HG03135 (cell line): ENCODE measurements at regions not wholly inside any gene's neighbourhood (a gene's known extent, or its start where the extent isn't known, plus 50 kb on each side); places are given as distances from the start of the nearest gene placed in this dataset.

Source experiments
- ATAC-seq: cut with Tn5 transposase; IDR thresholded peaks from one replicate; pipeline ENCODE4 v1.9.1; 2021; ENCODE audit warnings: mild to moderate bottlenecking, moderate library complexity; ENCODE audit not compliant: unreplicated experiment

DNA sequence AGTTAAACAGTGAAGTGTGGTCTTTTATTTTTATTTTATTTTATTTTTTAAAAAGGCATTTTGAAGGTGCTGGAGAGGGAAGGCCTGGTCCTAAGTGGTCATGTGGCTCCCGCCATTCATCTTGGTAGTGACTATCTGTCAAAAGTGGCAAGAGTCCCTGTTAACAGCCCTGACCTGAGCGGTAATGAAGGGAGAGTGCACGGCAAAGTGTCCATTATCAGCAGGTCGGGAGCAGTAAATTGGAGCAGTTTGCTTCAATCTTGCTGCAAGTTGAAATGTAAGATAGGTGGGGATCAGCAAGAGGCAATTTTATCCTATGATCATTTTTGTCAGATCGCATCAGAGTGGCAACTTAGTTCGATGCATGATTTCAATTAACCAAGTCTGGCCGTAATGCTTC lies 227.4 kb upstream of the SP4 start:
- no peak for ATAC-seq

DNA sequence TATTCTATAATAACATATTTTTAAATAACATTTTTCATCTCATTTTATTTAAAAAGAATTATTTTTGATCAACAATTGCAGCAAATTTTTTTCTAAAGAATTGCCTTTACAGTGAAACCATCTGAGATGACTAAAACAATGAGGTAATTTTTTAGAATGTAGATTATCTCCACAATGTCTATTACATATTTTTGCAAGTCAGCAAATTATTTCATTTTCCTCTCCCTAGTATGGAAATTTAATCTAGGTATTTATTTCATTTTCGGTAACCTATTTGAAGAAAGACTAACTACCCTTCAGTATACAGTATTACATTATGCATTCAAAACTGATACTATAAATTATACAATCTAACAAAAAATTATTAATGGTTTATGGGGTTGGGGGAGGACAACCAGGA lies 213.2 kb upstream of the SP4 start:
- no peak for ATAC-seq

DNA sequence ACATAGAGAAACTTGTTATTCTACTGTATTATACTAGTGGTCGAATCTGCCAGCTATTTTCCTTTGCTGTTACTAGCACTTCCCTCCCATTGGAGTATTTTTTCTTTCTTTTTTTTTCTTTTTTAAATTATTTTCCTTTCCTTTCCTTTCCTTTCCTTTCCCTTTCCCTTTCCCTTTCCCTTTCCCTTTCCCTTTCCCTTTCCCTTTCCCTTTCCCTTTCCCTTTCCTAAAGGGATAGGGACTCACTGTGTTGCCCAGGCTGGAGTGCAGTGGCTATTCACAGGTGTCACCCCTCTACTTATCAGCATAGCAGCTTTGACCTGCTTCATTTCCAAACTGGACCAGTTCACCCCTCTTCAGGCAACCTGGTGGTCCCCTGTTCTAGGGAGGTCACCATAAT lies 212.6 kb upstream of the SP4 start:
- ATAC-seq: no peak

DNA sequence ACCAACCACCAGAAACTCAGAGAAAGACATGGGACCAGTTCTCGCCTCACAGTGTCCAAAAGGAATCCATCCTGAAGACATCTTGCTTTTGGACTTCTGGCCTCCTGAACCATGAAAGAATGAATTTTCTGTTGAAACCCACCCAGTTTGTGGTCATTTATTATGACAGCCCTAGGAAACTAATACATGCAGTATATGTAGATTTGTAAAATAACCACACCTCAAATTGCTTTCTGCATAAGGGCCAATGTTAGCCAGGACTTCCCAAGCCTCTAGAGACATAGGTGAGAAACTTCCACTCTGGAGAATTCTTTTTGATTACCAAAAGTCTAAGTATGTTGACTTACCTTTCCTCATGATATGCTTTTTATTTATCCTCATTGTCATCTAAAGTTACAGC lies 210.5 kb upstream of the SP4 start:
- no peak for ATAC-seq

DNA sequence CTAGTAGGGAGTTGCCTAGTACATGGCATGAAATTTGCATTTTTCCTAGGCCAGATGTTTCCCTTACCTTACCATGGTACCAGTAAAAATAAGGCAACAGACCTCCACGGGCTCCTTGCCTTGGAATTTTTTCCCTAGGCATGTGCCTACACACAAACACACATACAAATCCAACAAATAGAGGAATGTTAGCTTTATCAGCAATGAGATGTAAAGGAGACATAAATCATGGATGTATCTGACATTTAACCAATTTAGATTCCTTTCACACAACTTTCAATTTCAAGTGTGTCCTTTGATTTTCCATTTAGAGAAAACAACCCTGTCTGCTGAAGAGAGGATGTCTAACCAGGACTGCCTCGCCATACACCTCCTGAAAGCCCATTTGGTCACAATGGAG lies 209.7 kb upstream of the SP4 start:
- ATAC-seq: no peak

DNA sequence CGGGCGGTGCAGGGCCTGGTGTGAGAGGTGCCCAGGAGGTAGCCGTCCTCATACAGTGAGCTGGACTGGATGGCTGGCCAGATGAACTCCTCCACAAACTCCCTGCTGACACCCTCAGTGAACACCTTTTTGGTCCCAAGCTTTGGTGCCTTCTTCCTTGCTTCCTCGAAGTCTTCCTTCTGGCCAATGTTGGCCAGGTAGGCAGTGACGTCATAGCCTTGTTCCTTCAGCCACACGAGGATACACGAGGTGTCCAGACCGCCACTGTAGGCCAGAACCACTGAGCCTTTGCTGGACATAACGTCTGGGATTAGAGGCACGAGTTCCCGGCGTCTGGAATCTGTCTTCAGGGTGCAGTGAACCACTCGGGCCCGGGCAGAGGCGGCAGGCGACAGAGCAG lies 206.8 kb upstream of the SP4 start:
- no peak for ATAC-seq

DNA sequence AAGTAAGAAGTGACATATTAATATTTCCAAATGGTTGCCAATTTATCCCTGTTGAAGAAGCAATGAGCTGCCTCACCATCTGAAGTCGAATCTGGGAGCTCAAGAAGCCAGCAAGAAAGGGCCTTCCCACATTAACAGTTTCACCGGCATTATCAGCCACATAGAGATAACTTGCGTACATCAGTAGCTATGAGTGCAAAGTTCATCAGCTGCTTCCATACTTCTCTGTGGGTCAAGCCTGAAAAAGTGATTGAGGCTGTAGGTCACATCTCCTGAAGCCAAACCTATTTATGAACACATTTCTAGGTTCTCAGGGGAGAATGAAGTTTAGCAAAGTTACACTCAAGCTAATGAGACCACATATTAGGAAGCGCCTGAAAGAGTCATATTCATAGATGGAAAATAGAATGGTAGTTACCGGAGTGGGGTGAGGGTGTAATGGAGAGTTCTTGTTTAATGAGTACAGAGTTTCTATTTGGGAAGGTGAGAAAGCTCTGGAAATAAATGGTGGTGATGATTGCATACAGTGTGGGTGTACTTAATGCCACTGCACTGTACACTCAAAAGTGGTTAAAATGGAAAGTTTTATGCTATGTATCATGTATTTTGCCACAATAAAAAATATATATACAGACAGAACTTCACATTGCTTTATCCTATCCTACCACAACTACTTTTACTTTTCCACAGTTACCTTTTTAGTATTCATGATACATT lies 189.3 kb upstream of the SP4 start:
- ATAC-seq: no peak

DNA sequence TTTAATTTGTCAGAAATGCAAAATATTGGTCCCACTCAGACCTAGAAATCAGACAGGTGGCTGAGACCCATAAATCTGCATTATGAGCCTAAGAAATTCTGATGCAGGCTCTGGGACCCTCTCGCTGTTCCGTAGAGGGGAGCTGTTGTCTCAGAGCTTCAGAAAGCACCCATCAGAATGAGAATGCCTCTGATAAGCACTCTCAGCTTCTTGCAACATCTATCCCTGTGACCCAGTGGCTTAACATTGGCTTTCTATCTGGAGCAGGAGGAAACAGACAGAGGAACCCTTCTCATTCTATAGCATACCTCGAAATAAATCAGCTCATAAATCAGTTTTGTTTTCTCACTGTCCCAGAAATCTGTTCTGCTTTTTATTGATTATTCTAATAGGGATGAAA lies 184.6 kb upstream of the SP4 start:
- no peak for ATAC-seq

DNA sequence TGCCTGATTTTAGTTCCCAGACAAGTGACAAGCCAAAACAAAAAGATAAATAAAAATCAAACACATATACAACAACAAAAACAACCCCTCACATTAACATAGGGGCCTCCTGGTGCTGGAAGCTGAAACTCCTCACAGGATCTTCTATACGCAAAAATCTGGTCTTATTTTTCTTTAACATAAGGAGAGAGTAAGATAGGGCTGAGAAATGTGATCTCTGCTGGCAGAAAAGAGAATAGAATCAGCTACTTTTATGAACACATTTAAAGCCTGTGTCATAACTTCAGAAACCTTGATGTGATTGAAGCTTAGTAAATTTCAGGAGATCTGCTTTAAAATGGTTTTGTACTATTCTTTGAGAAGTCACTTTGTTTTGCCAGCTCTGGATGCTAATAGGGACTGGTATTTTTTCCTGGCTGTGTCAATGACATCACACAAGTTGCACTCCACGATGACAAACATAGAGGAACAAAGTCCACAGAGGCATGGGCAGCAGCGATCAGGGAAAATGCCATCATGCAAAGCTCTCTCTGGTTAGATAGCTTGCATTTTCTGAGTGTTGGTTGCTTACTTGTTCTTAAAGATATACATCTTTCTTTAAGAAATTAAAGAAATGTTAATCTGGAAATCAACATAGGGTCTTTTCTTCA lies 176.6 kb upstream of the SP4 start:
- ATAC-seq: no peak

DNA sequence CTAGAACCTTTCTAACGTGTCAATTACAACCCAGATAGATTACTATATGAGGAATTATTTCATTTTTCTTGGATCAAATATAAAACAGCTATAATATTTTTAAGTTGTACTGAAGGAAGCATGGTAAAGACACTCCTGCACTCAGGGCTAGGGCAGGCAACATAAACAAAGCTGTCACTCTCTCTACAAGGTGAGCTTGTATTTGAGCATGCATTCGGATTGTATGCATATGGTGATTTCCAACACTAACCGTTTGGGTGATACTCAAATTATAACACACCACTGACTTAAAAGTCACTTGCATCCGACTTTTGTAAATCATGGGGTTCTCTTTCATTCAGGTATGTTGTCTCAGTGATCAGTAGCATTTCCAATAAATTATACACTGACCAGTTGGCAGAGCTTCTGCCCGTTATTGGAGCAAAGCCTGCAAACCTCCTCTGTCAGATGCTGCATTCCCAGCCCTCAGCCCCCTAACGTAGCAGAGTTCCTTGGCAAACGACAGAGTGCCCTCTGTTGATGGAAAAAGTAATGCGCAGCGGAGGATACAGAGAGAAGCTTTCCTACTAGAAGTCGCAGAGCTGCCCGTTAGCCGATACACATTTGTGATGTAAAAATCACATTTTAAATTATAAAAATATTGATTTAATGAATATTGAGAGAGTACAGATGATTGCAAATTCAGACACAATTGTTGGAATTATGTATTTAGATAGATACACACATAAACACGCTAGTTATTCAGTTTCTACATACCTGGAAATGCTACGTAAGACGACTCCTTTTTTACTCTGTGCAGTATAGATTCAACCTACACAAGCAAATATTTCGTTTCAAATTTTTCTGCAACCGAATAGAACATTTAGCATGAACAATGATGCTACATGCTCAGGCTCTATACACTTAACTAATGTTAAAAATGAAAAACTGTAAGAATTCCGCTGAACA lies 173.9 kb upstream of the SP4 start:
- no peak for ATAC-seq

DNA sequence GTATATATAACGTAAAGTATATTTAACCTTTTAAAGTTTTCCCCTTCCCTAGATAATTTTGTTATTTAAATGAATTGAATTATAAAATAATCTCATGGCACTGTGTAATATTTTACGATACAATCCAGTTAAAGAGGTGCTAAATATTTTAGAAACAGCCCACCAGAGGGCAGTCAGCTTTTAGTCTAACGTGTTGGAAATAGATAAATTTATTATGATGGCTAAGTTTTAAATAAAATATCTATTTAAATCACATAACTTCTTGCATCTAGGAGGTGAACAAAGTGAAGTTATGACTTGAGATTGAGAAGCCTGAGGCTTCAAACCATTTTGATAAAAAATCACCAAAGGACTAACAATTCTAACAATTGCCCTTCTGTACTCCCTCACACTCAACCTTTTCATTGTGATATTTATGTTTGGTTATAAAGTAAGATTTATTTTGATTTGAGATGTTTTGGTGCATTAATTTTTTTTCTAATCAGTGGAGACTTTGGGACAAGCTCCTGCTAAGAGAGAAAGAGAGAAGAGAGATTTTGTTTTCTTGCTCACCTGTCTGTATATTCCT lies 171.5 kb upstream of the SP4 start:
- ATAC-seq: no peak

DNA sequence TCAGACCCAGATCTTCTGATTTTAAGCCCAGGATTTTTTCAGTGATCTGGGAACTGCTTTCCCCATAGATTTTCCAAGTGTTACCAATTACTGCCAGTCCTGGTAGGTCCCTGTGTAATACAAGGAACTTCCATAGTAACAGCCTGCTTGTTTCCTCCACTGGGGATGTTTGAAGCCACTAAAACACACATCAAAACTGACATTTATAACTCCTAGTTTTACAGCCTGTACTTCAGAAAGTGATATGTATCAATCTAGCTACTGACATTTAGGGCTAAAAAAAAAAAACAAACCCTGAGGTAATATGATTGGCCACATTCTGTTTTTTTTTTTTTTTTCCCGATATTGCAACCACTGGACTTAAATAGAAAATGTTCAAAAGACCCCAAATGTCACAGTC lies 166.9 kb upstream of the SP4 start:
- no peak for ATAC-seq

DNA sequence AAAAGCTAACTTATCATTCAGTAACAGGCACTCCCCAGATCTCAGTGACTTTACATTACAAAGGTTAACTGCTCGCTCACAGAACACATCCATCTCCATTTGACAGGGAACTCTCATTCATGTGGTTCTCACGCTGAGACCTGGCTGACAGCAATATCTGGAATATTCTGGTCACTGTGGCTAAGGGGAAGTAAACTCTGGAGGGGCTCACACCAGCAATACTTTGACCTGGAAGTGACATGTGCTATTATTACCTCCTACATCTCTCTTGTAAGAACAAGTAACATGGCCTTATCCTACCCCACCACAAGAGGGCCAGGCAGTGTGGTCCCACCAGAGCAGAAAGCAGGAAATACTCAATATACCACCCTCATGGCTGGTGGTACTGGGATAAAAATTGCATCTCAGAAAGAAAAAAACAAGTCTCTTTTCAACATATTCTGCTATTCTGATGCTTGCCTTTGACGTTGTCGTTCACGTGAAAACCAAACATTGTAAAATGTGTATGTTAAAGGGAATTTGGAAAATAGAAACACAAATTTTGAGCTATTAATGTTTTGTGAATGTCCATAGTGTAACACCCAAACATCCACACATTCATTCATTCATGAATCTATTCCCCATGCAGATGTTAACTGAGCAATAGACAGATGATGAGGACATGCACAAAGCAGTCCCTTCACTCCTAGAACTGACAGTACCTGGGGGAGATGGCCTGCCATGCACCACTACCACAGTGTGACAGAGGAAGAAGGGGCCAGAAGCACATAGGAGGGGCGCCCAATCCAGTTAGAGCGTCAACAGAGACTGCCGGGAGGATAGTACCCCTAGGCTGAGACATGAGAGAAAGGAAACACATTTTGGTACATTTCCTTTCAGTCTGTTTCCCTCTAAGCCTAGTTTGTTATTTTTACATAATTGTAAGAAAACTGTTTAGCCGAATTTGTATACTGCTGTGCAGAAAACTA lies 166.0 kb upstream of the SP4 start:
- peak; percentile 70 for ATAC-seq

DNA sequence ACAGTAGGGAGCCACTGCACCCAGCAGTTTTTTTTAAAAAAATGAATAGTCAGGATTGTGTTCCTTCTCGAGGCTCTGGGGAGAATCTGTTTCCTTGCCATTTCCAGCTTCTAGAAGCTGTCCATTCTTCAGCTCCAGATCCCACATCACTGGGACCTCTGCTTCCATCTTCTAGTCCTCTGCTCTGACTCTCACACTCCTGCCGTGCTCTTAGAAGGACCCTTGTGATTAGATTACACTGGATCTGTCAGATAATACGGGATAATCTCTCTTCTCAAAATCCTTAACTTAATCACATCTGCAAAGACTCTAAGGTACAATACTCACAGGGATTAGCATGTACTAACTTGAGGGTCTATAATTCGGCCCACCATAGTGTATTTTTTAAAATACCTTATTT lies 158.9 kb upstream of the SP4 start:
- ATAC-seq: no peak

DNA sequence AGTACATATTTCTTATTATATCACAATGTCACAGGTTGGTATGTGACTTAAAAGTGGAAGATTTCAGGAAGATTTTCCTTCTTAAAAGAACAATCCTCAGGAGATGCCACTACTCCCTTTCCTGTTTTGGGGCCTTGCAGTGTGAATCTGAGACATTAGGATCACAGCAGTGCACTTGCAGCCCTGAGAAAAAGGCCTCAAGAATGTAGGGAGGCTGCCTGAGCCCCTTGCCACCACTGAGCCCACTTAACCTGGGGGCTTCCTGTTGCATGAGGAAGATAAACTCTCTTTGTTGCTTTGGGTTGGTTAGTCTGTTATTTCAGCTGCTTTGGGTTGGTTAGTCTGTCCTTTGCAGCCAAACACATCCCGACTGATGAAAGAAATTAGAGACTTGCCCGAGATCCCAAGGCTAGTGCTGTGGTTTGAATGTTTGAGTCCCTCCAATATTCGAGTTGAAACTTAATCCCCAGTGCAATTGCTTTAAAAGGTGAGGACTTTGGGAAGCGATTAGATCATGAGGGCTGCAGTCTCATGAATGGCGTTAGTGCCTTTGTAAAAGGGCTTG lies 151.3 kb upstream of the SP4 start:
- ATAC-seq: no peak

DNA sequence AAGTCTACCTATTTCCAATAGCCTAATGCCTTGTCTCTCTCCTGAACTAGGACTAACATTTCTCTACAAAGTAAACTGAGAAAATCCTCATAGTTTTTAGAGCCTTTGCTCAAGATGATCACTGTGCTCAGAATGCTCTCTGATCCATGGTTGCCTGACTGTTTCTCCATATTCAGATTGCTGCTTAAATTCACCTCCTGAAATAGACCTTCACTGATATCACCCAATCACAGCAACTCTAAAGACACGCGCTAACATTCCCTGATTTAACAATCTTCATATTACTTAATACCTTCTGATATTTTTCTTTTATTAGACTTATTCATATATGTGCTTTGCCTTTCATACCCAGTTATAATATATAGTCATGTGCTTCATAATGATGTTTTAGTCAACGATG lies 148.9 kb upstream of the SP4 start:
- no peak for ATAC-seq

DNA sequence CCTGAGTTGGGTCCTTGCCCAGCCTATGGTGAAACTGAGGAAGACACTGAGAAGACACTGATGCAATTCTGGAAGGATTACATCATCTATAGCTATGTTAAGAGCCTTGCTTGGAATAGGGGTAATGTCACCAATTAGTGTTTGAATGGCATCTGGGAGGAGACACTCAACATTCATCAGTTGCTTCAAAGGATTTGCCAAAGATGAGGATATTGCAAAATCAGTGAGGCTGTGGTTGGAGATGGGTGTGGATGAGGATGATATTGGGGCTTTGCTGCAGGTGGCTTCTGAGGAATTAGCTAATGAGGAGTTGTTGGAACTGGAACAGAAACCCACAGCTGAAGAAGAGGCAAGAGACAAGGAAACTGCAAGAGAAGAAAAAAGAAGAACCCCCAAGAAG lies 146.7 kb upstream of the SP4 start:
- ATAC-seq: no peak

DNA sequence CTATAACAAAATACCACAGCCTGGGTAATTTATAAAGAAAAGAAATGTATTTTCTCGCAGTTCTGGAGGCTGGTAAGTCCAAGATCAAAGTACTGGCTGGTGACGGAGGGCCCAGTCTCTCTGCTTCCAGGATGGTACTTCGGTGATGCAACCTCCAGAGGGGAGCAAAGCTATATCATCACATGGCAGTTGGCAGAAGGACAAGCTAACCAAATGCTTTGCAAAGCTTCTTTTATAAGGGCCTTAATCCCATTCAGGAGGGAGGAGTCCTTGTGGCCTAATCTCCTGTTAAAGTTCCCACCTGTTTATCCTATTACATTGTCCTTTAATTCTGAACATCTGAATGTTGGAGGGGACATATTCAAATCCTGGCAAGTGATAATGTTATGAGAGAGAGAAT lies 134.1 kb upstream of the SP4 start:
- no peak for ATAC-seq

DNA sequence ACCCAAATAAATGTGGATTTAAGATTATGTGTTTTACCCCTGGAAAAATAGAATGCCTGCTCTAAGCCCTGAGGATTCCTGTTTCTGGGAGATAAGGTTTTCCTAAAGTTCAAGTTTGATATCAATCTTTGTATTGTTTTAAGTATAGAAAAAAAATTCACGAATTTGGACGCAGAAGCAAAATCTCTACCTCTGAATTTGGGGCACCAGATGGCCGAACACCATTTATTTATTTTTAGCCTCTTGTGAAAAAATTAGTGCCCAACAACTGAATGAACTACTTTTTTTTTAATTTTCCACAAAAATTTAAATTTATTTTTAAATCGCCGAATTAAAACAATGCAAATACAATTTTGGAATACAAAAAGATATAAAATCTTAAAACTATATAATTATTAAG lies 128.1 kb upstream of the SP4 start:
- ATAC-seq: no peak

DNA sequence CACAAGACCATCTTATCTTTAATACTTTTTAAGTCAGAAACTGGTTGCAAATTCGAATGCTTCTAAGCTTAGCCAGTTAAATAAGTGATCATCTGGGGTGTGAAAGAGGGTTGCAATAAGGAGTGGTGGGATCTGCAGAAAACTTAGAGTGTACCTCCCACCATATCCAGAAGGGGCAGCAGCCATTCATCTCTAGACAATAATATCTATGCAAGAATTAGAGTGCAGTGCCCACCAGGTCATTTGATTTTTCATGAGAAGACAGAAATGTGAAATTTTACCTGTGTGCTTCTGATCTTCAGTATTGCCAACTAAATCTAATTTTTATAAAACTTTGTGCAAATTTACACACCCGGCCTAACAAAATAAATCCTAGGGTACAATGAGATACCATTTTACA lies 127.2 kb upstream of the SP4 start:
- ATAC-seq: no peak
